ENCODE measurements at regions not wholly inside any gene's neighbourhood (a gene's known extent, or its start where the extent isn't known, plus 50 kb on each side); places are given as distances from the start of the nearest gene placed in this dataset.

- TF ChIP-seq CTCF (conservative IDR thresholded peaks at IDR 0.05) = no peak
- H3K27ac ChIP-seq = no peak overlapping the region
These were observed 102.9 kb downstream of the PFKFB3 start for GRCh38 chr10:6305401-6306321.

- TF ChIP-seq CTCF (conservative IDR thresholded peaks at IDR 0.05) = no peak
- no peak overlapping the region for H3K27ac ChIP-seq
These were observed 104.2 kb downstream of the PFKFB3 start for GRCh38 chr10:6306917-6307316.

DNA sequence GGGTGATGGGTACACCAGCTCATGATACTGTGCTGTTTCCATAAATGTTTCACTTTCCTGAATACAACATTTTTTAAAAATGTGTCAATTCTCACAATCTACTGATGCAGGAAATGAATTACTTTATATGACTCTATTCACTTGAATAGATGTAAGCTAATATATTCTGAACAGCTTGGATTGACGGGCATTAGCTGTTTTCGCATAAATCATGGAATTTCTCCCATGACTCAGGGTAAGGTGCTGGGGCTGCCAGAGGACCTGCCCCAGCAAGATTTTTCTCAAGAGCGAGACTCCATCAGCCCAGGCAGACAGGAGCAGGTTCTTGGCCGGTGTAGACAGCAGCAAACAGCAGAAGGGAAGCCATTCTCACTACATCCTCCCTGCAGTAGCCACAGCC, 107.1 kb downstream of the PFKFB3 start:
- no peak overlapping the region for H3K27ac ChIP-seq
- no peak for TF ChIP-seq CTCF (conservative IDR thresholded peaks at IDR 0.05)

GRCh38 chr10:6310977-6311376, 108.2 kb downstream of the PFKFB3 start:
- H3K27ac ChIP-seq = no peak overlapping the region
- TF ChIP-seq CTCF (conservative IDR thresholded peaks at IDR 0.05) = no peak

- no peak overlapping the region for H3K27ac ChIP-seq
- TF ChIP-seq CTCF (conservative IDR thresholded peaks at IDR 0.05) = no peak
These were observed 109.1 kb downstream of the PFKFB3 start for GRCh38 chr10:6311700-6312330.

GRCh38 chr10:6312636-6313035, 109.9 kb downstream of the PFKFB3 start:
- no peak for TF ChIP-seq CTCF (conservative IDR thresholded peaks at IDR 0.05)
- no peak overlapping the region for H3K27ac ChIP-seq

- TF ChIP-seq CTCF (conservative IDR thresholded peaks at IDR 0.05) = no peak
- H3K27ac ChIP-seq = no peak overlapping the region
These were observed 110.6 kb downstream of the PFKFB3 start for GRCh38 chr10:6313111-6313895.
